Calu3 (cell line): ENCODE measurements at regions not wholly inside any gene's neighbourhood (a gene's known extent, or its start where the extent isn't known, plus 50 kb on each side); places are given as distances from the start of the nearest gene placed in this dataset.

Experiments
- BruUV-seq: library from RNA; stranded (reverse); fragments of 400-500 nt; replicated peaks from 2 replicates; lab custom pipeline; 2021; lab: Mats Ljungman, UMichigan
- CTCF ChIA-PET: fragments of 300-600 bp; sonication (Branson Sonifier 250); formaldehyde crosslinking; loops from one replicate; lab custom pipeline; 2022; ENCODE audit warnings: antibody characterized with exemption; lab: Charles Lee
- DNase-seq: peaks from one replicate; pipeline ENCODE4 v3.0.0; 2022
- H3K27ac Mint-ChIP-seq: one replicate; pipeline ENCODE4 v1.8.0; 2022; ENCODE audit warnings: mixed read lengths; ENCODE audit not compliant: unreplicated experiment
- H3K27me3 Mint-ChIP-seq: one replicate; pipeline ENCODE4 v1.8.0; 2022; ENCODE audit warnings: mixed read lengths; ENCODE audit not compliant: unreplicated experiment
- H3K36me3 Mint-ChIP-seq: one replicate; pipeline ENCODE4 v1.8.0; 2022; ENCODE audit warnings: mild to moderate bottlenecking, moderate library complexity, mixed read lengths; ENCODE audit not compliant: insufficient read depth, unreplicated experiment
- H3K4me1 Mint-ChIP-seq: one replicate; pipeline ENCODE4 v1.8.0; 2022; ENCODE audit warnings: mild to moderate bottlenecking, low read depth, mixed read lengths; ENCODE audit not compliant: unreplicated experiment
- H3K4me3 Mint-ChIP-seq: one replicate; pipeline ENCODE4 v1.8.0; 2022; ENCODE audit warnings: mild to moderate bottlenecking, low read depth, moderate library complexity, mixed read lengths; ENCODE audit not compliant: unreplicated experiment
- H3K9me3 Mint-ChIP-seq: one replicate; pipeline ENCODE4 v1.8.0; 2022; ENCODE audit warnings: low read depth, mixed read lengths; ENCODE audit not compliant: unreplicated experiment
- intact Hi-C: fragments of 100-400 bp; cut with micrococcal nuclease; formaldehyde crosslinking; loops from one replicate; pipeline ENCODE4 v1.10.0; 2022; ENCODE audit not compliant: unreplicated experiment
- TF ChIP-seq, protein P1 (sequence below): fragments of 200-600 bp; IDR thresholded peaks from one replicate; pipeline ENCODE4 v1.8.0; 2022; ENCODE audit warnings: antibody characterized with exemption; ENCODE audit not compliant: unreplicated experiment

DNA sequence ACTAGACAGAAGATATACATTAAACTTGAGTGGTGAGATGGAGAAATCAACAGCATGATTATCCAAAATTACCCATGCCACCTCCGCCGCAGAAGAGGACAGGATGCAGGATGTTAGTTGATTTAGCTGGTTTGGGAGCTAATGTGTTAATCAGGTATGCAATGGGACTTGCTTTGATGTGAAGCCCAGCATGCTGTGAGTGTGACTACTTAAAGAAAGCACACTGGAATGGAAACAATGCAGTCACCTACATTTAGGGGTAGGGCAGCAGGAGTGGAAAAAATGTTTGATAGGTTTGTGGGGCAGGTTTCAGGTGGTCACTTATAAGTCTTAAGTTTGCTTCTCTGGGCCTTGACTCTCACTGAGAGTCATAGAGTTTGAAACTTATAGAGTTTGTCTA lies 170.0 kb upstream of the DAAM1 start:
- TF ChIP-seq, protein P1, sequence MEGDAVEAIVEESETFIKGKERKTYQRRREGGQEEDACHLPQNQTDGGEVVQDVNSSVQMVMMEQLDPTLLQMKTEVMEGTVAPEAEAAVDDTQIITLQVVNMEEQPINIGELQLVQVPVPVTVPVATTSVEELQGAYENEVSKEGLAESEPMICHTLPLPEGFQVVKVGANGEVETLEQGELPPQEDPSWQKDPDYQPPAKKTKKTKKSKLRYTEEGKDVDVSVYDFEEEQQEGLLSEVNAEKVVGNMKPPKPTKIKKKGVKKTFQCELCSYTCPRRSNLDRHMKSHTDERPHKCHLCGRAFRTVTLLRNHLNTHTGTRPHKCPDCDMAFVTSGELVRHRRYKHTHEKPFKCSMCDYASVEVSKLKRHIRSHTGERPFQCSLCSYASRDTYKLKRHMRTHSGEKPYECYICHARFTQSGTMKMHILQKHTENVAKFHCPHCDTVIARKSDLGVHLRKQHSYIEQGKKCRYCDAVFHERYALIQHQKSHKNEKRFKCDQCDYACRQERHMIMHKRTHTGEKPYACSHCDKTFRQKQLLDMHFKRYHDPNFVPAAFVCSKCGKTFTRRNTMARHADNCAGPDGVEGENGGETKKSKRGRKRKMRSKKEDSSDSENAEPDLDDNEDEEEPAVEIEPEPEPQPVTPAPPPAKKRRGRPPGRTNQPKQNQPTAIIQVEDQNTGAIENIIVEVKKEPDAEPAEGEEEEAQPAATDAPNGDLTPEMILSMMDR, result no peak
- DNase-seq, result no peak
- no TSS peak for BruUV-seq
- Mint-ChIP-seq H3K9me3 (no peaks in the 10 kb centered on the region), H3K4me1 (no peaks in the 10 kb centered on the region), H3K36me3 (peaks cover 4% of the 10 kb centered on the region), H3K27me3 (no peaks in the 10 kb centered on the region), H3K4me3 (no peak overlapping the region), H3K27ac (no peak overlapping the region)
- intact Hi-C loops, result loop anchor here (2.0 kb wide), 1 partner anchor 518 kb away; no protein-coding TSS in a partner anchor
- CTCF ChIA-PET, result interaction anchor here (0.7 kb wide), 1 partner anchor 517 kb away, joined by 6 read pairs; no protein-coding TSS in a partner anchor

DNA sequence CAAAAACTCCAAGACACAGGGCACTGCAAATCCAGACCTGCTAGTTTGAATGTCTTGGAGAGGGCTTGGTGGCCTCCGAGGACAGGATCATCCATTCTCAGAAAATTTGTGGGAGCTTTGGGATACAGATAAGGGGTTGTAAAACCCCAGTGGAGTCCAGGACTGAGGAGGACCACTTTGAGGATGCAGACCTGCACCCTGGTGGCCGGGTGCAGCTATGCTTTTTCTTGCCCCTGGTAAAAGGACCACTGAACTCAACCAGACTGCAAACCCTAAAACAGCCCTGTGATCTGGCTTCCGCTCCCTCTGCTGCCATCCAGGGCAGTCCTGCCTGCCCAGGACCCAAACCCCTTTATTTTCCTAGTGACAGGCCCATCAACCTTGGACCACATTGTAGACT lies 169.5 kb upstream of the DAAM1 start:
- no peak overlapping the region for H3K27ac Mint-ChIP-seq
- no peaks in the 10 kb centered on the region for H3K9me3 Mint-ChIP-seq
- BruUV-seq, result no TSS peak
- intact Hi-C loops, result loop anchor here (2.0 kb wide), 1 partner anchor 518 kb away; no protein-coding TSS in a partner anchor
- TF ChIP-seq, protein P1, result peak; percentile 23
- H3K36me3 Mint-ChIP-seq, result no peaks in the 10 kb centered on the region
- no peak overlapping the region for H3K4me3 Mint-ChIP-seq
- CTCF ChIA-PET, result interaction anchor here (0.7 kb wide), 1 partner anchor 518 kb away, joined by 6 read pairs; no protein-coding TSS in a partner anchor
- DNase-seq, result peak; percentile 27
- H3K27me3 Mint-ChIP-seq, result no peaks in the 10 kb centered on the region
- H3K4me1 Mint-ChIP-seq, result no peaks in the 10 kb centered on the region

DNA sequence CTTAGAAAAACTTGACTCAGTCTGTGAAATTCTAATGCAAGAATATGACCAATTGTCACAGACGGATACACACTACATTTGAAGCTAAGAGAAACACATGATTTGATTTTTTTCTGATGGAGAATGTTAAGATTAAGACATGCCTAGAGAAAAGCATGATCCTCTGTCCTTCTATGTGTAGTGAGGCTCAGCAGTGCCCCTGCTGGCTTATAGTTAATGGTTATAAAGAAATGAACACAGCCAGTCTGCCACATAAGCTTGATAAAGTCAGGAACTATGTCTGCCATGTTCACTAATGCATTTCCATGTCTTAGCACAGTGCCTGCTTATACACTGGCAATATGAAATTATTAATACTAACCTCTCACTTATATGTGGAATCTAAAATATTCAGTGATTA lies 168.1 kb upstream of the DAAM1 start:
- Mint-ChIP-seq H3K36me3 (no peaks in the 10 kb centered on the region), H3K27ac (no peak overlapping the region), H3K4me3 (no peak overlapping the region), H3K9me3 (no peaks in the 10 kb centered on the region), H3K27me3 (no peaks in the 10 kb centered on the region), H3K4me1 (no peaks in the 10 kb centered on the region)
- peak; percentile 38 for DNase-seq
- CTCF ChIA-PET, result interaction anchor here (0.6 to 1.7 kb wide), 3 partner anchors 125 to 519 kb away, joined by 3 to 8 read pairs (median 3); no protein-coding TSS in a partner anchor
- intact Hi-C loops, result loop anchor here (1.0 to 10.0 kb wide), 2 partner anchors 276 to 380 kb away; no protein-coding TSS in a partner anchor
- TF ChIP-seq, protein P1, result peak; percentile 22
- BruUV-seq, result no TSS peak

DNA sequence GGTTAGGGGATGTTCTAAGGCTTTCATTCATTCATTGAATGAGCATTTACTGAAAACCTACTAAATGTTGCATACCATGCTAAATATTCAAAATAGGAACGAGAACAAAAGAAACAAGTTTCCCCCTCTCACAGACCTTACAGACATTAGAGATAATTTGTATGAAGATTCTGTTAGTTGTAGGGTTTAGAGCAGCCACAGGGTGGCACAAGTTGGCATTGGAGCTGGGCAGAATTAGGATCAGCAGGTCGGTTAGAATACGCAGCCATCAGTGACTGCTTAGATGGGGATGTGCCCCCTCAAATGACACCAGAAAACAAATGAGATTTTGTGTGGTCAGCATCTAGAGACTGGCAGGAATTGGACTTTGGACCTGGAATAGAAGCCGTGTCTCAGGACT lies 166.3 kb upstream of the DAAM1 start:
- intact Hi-C loops, result loop anchor here (10.0 kb wide), 1 partner anchor 277 kb away; no protein-coding TSS in a partner anchor
- DNase-seq, result no peak
- no peaks in the 10 kb centered on the region for H3K4me1 Mint-ChIP-seq
- H3K27me3 Mint-ChIP-seq, result no peaks in the 10 kb centered on the region
- no peak overlapping the region for H3K4me3 Mint-ChIP-seq
- CTCF ChIA-PET, result no interaction called here
- H3K27ac Mint-ChIP-seq, result no peak overlapping the region
- BruUV-seq, result no TSS peak
- no peaks in the 10 kb centered on the region for H3K36me3 Mint-ChIP-seq
- TF ChIP-seq, protein P1, result peak; percentile 27
- H3K9me3 Mint-ChIP-seq, result no peaks in the 10 kb centered on the region
